Activated CD4-positive, alpha-beta T cell treated with anti-CD3 and anti-CD28 coated beads, Interleukin-2, amount 10 ng/mL, durations not matched to agents 7 days and 5 days (primary cell): ENCODE measurements at regions not wholly inside any gene's neighbourhood (a gene's known extent, or its start where the extent isn't known, plus 50 kb on each side); places are given as distances from the start of the nearest gene placed in this dataset.

Experiments
- CTCF ChIA-PET: fragments of 350-600 bp; sonication (Branson Sonifier 250); formaldehyde crosslinking; loops from one replicate; lab custom pipeline; 2021; ENCODE audit warnings: antibody characterized with exemption; lab: Charles Lee
- POLR2A ChIA-PET: fragments of 350-600 bp; sonication (Branson Sonifier 250); formaldehyde crosslinking; loops from one replicate; lab custom pipeline; 2021; ENCODE audit warnings: antibody characterized with exemption; lab: Charles Lee
- DNase-seq: peaks from one replicate; pipeline ENCODE4 v3.0.0-alpha.2; 2020
- H3K27ac Mint-ChIP-seq: one replicate; pipeline ENCODE4 v1.8.0; 2021; ENCODE audit warnings: mild to moderate bottlenecking, moderate library complexity, mixed read lengths
- H3K27me3 Mint-ChIP-seq: one replicate; pipeline ENCODE4 v1.8.0; 2021; ENCODE audit warnings: mixed read lengths
- H3K36me3 Mint-ChIP-seq: one replicate; pipeline ENCODE4 v1.8.0; 2021; ENCODE audit warnings: low read depth, mixed read lengths
- H3K4me1 Mint-ChIP-seq: one replicate; pipeline ENCODE4 v1.8.0; 2021; ENCODE audit warnings: mixed read lengths
- H3K4me3 Mint-ChIP-seq: one replicate; pipeline ENCODE4 v1.8.0; 2021; ENCODE audit warnings: mild to moderate bottlenecking, moderate library complexity, mixed read lengths
- H3K9me3 Mint-ChIP-seq: one replicate; pipeline ENCODE4 v1.8.0; 2021; ENCODE audit warnings: mixed read lengths

GRCh38 chr7:21125297-21125696, 302.6 kb upstream of the SP4 start:
- POLR2A ChIA-PET, result no interaction called here
- Mint-ChIP-seq H3K4me1 (no peaks in the 10 kb centered on the region), H3K27ac (no peak overlapping the region), H3K4me3 (no peak overlapping the region), H3K9me3 (no peaks in the 10 kb centered on the region), H3K36me3 (no peaks in the 10 kb centered on the region), H3K27me3 (peaks cover 3% of the 10 kb centered on the region)
- DNase-seq, result no peak
- CTCF ChIA-PET, result no interaction called here

GRCh38 chr7:21128062-21128817, 299.6 kb upstream of the SP4 start:
- H3K27ac Mint-ChIP-seq, result no peak overlapping the region
- POLR2A ChIA-PET, result no interaction called here

DNA sequence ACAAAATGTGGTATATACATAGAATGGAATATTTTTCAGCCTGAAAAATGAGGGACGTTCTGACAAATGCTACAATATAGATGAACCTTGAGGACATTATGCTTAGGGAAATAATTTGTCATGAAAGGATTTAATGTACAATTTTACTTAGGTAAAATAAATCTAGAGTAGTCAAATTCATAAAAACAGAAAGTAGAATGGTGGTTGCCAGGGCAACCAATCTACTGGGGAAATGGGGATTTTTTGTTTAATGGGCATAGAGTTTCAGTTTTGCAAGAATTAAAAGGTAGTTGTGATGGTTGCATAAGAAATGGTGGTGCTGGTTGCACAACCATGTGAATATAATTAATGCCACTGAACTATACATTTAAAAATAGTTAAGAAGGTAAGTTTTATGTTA, 296.0 kb upstream of the SP4 start:
- DNase-seq, result no peak
- Mint-ChIP-seq H3K4me3 (no peak overlapping the region), H3K27me3 (peaks cover 3% of the 10 kb centered on the region), H3K27ac (no peak overlapping the region), H3K4me1 (no peaks in the 10 kb centered on the region), H3K9me3 (no peaks in the 10 kb centered on the region), H3K36me3 (no peaks in the 10 kb centered on the region)
- ChIA-PET CTCF (no interaction called here), POLR2A (no interaction called here)

More at GRCh38 chr7:21128062-21128817, 299.6 kb upstream of the SP4 start:
- no peaks in the 10 kb centered on the region for H3K4me1 Mint-ChIP-seq
- H3K27me3 Mint-ChIP-seq, result peaks cover 3% of the 10 kb centered on the region
- DNase-seq, result no peak
- H3K36me3 Mint-ChIP-seq, result no peaks in the 10 kb centered on the region
- no peaks in the 10 kb centered on the region for H3K9me3 Mint-ChIP-seq
- H3K4me3 Mint-ChIP-seq, result no peak overlapping the region
- CTCF ChIA-PET, result no interaction called here

DNA sequence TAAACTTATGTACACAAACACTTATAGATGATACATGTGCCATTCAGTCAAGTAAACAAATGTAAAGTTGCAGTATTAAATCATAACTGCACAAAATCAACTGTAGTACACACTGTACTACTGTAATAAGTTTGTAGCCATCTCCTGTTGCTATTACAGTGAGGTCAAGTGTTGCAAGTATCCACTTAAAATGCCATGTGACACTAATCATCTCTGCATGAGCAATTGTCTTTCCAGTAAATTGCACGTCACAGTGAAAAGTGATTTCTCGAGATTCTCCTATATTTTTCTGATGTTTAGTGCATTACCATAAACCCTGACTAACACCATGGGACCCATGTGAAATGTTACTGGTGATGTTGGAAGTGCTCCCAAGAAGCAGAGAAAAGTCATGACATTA, 293.3 kb upstream of the SP4 start:
- POLR2A ChIA-PET, result interaction anchor here (0.6 kb wide), 1 partner anchor 1091 kb away, joined by 3 read pairs; no protein-coding TSS in a partner anchor
- DNase-seq, result no peak
- H3K27ac Mint-ChIP-seq, result no peak overlapping the region
- H3K36me3 Mint-ChIP-seq, result no peaks in the 10 kb centered on the region
- CTCF ChIA-PET, result no interaction called here
- no peaks in the 10 kb centered on the region for H3K9me3 Mint-ChIP-seq
- no peaks in the 10 kb centered on the region for H3K4me1 Mint-ChIP-seq
- no peak overlapping the region for H3K4me3 Mint-ChIP-seq
- H3K27me3 Mint-ChIP-seq, result peaks cover 4% of the 10 kb centered on the region

DNA sequence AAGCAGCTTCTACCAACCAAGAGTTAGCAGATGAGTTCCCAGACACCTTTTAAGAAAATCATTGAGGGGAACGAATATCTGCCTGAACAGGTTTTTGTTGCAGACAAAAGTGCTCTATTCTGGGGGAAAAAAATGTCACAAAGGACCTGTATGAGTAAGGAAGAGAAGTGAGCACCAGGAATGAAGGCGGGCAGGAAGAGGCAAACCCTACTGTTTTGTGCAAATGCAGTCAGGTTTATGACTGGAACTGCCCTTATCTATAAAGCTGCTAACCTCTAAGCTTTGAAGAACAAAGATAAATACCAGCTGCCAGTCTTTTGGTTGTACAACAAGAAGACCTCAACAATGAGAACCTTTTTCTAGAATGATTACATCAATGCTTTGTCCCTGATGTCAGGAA, 292.4 kb upstream of the SP4 start:
- H3K4me3 Mint-ChIP-seq, result no peak overlapping the region
- DNase-seq, result no peak
- H3K36me3 Mint-ChIP-seq, result no peaks in the 10 kb centered on the region
- no peaks in the 10 kb centered on the region for H3K9me3 Mint-ChIP-seq
- peaks cover 4% of the 10 kb centered on the region for H3K27me3 Mint-ChIP-seq
- ChIA-PET POLR2A (no interaction called here), CTCF (no interaction called here)
- H3K27ac Mint-ChIP-seq, result no peak overlapping the region
- H3K4me1 Mint-ChIP-seq, result no peaks in the 10 kb centered on the region

- H3K9me3 Mint-ChIP-seq, result no peaks in the 10 kb centered on the region
- no peak for DNase-seq
- no peak overlapping the region for H3K27ac Mint-ChIP-seq
- H3K36me3 Mint-ChIP-seq, result no peaks in the 10 kb centered on the region
- POLR2A ChIA-PET, result no interaction called here
- CTCF ChIA-PET, result no interaction called here
- no peaks in the 10 kb centered on the region for H3K4me1 Mint-ChIP-seq
- H3K4me3 Mint-ChIP-seq, result no peak overlapping the region
- peaks cover 4% of the 10 kb centered on the region for H3K27me3 Mint-ChIP-seq
Observed at GRCh38 chr7:21137640-21138039, 290.2 kb upstream of the SP4 start.

- CTCF ChIA-PET, result no interaction called here
- no peak overlapping the region for H3K27ac Mint-ChIP-seq
- peaks cover 4% of the 10 kb centered on the region for H3K27me3 Mint-ChIP-seq
- no peak overlapping the region for H3K4me3 Mint-ChIP-seq
- POLR2A ChIA-PET, result no interaction called here
- no peak for DNase-seq
- no peaks in the 10 kb centered on the region for H3K4me1 Mint-ChIP-seq
- no peaks in the 10 kb centered on the region for H3K9me3 Mint-ChIP-seq
- H3K36me3 Mint-ChIP-seq, result no peaks in the 10 kb centered on the region
Observed at GRCh38 chr7:21140622-21141021, 287.3 kb upstream of the SP4 start.

- H3K9me3 Mint-ChIP-seq, result no peaks in the 10 kb centered on the region
- ChIA-PET POLR2A (no interaction called here), CTCF (no interaction called here)
- H3K4me3 Mint-ChIP-seq, result no peak overlapping the region
- peaks cover 4% of the 10 kb centered on the region for H3K27me3 Mint-ChIP-seq
- H3K36me3 Mint-ChIP-seq, result no peaks in the 10 kb centered on the region
- DNase-seq, result no peak
- H3K4me1 Mint-ChIP-seq, result no peaks in the 10 kb centered on the region
- H3K27ac Mint-ChIP-seq, result no peak overlapping the region
Observed at GRCh38 chr7:21141476-21141875, 286.4 kb upstream of the SP4 start.

- no peaks in the 10 kb centered on the region for H3K36me3 Mint-ChIP-seq
- H3K4me1 Mint-ChIP-seq, result no peaks in the 10 kb centered on the region
- DNase-seq, result no peak
- H3K27me3 Mint-ChIP-seq, result peaks cover 4% of the 10 kb centered on the region
- ChIA-PET CTCF (no interaction called here), POLR2A (no interaction called here)
- no peak overlapping the region for H3K4me3 Mint-ChIP-seq
- H3K27ac Mint-ChIP-seq, result no peak overlapping the region
- no peaks in the 10 kb centered on the region for H3K9me3 Mint-ChIP-seq
Observed at GRCh38 chr7:21142081-21142480, 285.8 kb upstream of the SP4 start.

- Mint-ChIP-seq H3K27me3 (no peaks in the 10 kb centered on the region), H3K27ac (no peak overlapping the region), H3K4me3 (no peak overlapping the region), H3K36me3 (no peaks in the 10 kb centered on the region), H3K9me3 (no peaks in the 10 kb centered on the region), H3K4me1 (no peaks in the 10 kb centered on the region)
- POLR2A ChIA-PET, result no interaction called here
- no peak for DNase-seq
- CTCF ChIA-PET, result no interaction called here
Observed at GRCh38 chr7:21146642-21147423, 281.1 kb upstream of the SP4 start.

- H3K4me3 Mint-ChIP-seq, result no peak overlapping the region
- POLR2A ChIA-PET, result no interaction called here
- H3K36me3 Mint-ChIP-seq, result no peaks in the 10 kb centered on the region
- no peaks in the 10 kb centered on the region for H3K9me3 Mint-ChIP-seq
- CTCF ChIA-PET, result no interaction called here
- no peak for DNase-seq
- no peak overlapping the region for H3K27ac Mint-ChIP-seq
- no peaks in the 10 kb centered on the region for H3K4me1 Mint-ChIP-seq
- no peaks in the 10 kb centered on the region for H3K27me3 Mint-ChIP-seq
Observed at GRCh38 chr7:21149809-21150208, 278.1 kb upstream of the SP4 start.

DNA sequence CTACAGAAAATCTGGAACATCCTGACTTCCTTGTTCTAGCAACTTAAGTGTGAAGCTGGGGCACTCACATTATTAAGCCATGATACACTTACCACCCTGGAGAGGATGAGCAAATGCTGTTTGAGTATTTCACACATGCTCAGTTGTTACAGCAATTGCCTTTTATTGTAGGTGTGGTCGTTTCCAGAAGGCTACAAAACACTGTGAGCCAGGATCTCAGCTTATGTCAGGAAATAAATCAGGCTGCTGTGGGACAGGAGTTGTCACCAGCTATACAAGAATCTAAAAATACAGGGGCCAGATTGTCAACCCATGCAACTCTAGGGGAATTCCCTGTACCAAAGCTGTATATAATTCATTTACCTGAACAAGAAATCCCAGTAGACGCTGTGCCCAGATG, 273.3 kb upstream of the SP4 start:
- H3K36me3 Mint-ChIP-seq, result no peaks in the 10 kb centered on the region
- no peaks in the 10 kb centered on the region for H3K9me3 Mint-ChIP-seq
- CTCF ChIA-PET, result no interaction called here
- H3K4me1 Mint-ChIP-seq, result no peaks in the 10 kb centered on the region
- no peak overlapping the region for H3K27ac Mint-ChIP-seq
- peaks cover 8% of the 10 kb centered on the region for H3K27me3 Mint-ChIP-seq
- POLR2A ChIA-PET, result no interaction called here
- no peak overlapping the region for H3K4me3 Mint-ChIP-seq
- DNase-seq, result no peak

- peaks cover 8% of the 10 kb centered on the region for H3K27me3 Mint-ChIP-seq
- no peaks in the 10 kb centered on the region for H3K36me3 Mint-ChIP-seq
- no peaks in the 10 kb centered on the region for H3K9me3 Mint-ChIP-seq
- CTCF ChIA-PET, result no interaction called here
- H3K4me1 Mint-ChIP-seq, result no peaks in the 10 kb centered on the region
- POLR2A ChIA-PET, result no interaction called here
- no peak for DNase-seq
- no peak overlapping the region for H3K4me3 Mint-ChIP-seq
- no peak overlapping the region for H3K27ac Mint-ChIP-seq
Observed at GRCh38 chr7:21159506-21159905, 268.4 kb upstream of the SP4 start.
